Esophagus mucosa (tissue), 1 donor: ENCODE measurements at regions not wholly inside any gene's neighbourhood (a gene's known extent, or its start where the extent isn't known, plus 50 kb on each side); places are given as distances from the start of the nearest gene placed in this dataset.

Experiments used
- ATAC-seq: fragments of 200-7000 bp; cut with Tn5 transposase; one replicate; pipeline ENCODE4 v1.9.1; 2020
- donor health status: DM: yes; HTN: yes; CAD: no.

DNA sequence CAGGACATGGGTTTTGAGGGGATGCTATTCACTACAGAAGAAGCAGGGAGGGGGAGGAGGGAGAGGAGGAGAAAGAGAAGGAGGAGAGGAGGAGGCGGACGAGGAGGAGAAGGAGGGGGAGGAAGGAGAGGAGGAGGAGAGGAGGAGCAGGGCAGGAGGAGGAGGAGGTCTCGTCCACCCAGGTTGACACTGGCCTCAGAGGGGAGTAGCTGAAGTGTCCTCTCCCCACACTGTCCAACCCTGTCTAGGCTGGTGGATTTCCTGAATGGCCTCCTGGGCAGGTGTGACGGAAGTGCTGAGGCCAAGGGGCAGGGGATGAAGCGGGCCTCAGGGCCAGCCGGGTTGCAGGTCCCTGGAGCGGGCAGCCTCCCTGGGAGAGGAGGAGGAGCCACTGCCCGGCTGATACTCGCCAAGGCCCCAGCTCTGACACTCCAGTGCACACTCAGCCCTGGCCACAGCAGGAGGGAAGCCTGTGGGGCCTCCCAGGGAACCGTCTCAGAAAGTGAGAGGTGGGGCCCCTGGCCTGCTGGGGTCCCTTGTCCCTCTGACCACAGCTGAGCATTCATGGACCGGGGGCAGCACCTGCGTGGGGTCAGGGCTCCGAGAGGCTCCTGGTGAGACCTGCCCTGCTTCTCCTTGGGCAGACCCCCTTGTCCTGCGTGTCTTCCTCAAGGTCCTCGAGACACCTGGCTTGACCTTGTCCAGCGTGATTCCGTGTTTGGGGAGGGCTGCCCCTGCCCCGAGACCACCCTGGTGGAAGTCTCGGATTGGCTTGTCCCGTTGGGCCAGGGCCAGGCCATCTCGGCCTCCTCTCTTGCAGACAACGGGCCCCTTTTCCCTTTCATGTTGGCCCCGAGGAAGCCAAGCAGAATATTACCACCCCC lies 200.6 kb upstream of the CIBAR2 start:
- no peak for ATAC-seq

DNA sequence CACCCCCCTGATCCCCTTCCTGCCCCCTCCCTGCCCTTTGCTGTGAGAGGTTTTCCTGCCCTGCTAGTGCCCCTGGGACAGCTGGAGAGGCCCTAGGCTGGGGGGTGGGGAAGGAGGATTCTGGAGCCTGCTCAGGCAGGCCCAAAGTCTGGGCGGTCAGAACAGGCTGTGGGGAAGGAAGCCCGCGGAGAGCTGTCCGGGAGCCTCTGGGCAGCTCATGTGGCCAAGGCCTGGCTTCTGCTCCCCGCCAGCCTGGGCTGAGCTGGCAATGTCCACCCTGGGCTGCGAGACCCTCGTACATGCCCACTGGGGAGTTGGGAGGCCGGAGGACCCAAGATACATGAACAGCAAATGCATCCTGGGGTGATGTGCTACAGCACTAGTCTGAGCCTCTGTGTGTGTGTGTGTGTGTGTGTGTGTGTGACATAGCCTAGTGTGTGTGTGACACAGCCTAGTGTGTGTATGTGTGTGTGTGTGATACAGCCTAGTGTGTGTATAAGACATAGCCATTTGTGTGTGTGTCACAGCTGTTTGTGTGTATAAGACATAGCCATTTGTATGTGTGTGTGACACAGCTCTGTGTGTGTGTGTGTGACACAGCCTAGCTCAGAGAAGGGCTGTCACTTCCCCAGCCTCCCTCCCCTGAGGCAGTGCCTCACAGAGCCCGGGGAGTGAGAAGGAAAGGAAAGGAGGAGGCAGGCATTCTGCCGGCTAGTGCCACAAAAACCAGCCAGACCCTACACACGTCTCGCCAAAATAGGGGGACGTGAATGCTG lies 201.4 kb upstream of the CIBAR2 start:
- ATAC-seq: no peak

DNA sequence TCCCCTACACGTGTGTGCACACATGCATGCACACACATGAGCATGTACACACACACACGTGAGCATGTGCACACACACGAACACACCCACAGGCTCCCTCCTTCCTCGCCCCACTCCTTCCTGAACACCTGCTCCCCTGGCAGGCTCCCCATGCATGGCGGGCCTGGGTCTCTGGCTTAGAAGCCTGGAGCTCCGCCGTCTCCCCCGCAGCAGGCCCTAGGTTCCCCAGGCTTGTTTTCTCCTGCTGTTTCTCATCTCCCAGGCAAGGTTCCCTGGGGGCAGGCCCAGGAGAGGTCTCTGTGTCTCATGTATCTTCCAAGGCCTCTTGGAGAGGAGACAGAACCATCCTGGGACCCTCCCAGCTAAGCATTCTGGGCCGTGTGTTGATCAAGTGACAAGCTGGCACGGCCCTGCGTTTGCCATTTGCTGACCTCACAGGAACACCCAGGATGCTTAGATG lies 202.3 kb upstream of the CIBAR2 start:
- no peak for ATAC-seq

DNA sequence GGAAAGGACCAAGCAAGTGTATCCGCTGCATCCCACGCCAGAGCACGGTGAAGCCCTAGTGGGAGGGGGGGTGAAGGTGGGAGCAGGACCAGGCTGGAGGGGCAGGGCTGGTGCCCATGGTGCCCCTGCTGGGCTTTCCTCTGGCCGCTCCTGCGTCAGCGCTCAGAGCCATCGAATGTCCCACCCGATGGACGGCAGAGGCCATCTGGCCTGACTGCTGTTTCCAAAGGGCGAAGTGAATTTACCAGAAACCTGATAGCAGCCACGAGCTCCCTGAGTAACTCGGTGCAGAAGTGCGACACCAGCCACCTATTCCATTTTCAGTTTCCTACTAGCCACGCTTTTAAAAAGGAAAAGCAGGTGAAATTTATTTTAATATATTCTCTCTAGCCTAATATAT lies 203.6 kb upstream of the CIBAR2 start:
- ATAC-seq: no peak

DNA sequence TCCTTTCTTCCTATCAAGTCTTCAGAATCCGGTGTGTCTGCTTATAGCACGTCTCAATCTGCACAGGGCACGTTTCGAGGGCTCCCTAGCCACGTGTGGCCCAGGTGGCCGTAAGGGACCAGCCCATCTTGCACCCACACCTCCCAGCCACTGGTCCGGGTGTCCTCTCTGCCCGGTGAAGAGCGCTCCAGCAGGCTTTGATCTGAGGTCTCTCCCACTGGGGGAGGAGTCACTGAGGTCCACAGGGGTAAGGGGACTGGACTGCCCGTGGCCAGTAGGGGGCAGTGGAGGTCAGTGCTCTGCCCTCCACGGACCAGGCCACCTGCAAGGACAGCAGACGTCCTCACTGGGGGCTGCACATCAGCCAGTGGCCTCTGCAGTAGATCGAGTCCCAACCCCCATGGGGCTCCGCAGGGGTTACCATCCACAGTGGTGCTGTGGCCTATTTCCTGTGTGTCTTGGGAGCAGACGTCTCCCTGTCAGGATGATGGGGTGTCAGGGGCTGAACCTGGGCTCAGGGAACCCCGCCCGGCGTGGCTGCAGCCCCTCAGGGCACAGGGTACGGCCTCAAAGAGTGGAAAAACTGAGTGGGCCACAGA lies 204.1 kb upstream of the CIBAR2 start:
- peak; percentile 72 for ATAC-seq

DNA sequence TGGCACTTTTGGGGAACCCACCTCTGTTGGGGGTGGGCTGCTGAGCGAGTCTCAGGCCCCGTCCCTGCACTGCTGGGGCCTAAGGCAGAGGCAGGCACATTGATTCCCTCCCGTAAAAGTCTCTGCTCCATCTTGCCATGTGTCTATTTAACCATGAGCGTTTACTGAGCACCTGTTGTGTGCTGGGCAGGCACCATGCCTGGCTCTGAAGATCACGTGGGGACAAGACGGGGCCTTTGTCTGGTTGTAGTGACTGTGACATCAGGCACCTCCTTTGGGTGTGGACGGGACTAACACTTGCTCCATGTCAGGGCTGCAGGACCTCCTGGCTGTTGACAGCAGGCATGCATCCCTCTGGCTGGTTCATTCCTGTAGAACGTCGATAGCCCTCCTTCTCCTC lies 204.7 kb upstream of the CIBAR2 start:
- no peak for ATAC-seq

DNA sequence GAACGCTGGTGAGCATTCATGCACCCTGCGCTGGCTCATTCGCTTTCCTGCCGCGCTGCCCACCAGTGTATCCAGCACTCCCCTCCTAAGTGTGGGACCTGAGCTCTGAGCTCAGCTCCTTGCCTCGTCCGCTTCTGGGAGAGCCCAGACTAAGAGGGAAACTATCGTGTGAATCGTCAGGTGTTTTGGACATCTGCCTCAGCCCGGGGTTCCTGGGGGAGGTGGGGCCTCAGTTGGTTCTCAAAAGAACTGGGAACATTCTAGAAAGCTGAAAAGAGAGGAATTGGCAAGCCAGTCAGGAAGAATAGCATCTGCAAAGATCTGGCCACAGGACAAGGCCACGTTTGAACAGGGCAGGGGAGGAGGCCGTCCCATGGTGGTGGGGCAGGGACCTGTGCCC lies 205.4 kb upstream of the CIBAR2 start:
- no peak for ATAC-seq

DNA sequence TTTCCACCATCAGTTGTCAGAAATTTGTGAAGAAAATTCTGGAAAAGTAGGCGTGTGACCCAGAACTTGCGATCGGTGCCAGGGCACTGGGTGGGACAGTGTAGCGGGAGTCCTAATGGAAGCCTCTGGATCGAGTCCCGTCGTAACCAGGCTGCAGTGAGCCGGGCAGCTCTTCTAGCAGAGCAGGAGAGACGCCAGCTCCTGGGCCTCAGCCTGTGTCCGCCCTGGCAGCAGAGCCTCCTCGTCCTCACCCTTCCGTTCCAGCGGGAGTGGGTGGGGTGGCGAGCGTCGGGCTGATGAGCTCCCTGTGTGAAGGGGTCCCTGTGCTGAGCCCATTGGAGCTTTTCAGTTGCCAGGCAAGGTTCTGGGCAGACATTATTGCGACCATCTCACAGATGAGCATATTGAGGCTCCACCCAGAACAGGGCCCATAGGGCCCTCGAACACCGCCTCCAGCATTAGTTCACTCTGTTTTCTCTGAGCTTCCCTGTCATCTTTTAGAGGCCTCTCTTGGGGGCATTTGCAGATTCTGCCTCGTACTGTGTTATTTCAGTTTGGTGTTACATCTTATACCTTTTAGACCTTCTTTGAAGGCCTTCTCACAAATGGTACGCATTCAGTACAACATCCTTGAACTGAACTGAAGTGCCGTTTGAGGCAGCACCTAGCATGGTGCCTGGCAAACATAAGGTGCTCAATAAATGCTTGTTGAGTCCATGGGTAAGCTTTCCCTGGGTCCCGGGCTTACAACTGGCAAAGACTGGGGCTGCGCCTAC lies 207.1 kb upstream of the CIBAR2 start:
- no peak for ATAC-seq

DNA sequence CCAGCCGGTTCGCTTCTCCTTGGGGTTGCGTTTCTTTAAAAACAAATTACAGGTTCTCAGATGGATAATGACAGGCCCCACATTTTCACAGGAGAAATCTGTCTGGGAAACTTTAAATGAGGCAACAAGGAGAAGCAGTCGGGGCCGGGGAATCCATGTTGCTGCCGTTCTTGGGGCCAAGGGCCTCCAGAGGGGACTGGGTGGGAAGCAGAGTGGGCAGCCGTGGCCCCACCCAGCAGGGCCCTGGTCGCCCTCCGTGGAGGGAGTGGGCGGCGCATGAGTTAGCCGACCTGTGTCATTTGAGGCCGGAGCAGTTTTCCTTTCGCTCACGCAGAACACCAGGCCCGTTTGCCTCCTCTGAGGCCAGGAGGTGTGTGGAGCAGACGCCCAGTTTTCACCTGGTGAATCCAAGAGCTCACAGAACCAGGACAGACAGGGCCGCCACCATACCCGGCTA lies 207.7 kb upstream of the CIBAR2 start:
- ATAC-seq: no peak

DNA sequence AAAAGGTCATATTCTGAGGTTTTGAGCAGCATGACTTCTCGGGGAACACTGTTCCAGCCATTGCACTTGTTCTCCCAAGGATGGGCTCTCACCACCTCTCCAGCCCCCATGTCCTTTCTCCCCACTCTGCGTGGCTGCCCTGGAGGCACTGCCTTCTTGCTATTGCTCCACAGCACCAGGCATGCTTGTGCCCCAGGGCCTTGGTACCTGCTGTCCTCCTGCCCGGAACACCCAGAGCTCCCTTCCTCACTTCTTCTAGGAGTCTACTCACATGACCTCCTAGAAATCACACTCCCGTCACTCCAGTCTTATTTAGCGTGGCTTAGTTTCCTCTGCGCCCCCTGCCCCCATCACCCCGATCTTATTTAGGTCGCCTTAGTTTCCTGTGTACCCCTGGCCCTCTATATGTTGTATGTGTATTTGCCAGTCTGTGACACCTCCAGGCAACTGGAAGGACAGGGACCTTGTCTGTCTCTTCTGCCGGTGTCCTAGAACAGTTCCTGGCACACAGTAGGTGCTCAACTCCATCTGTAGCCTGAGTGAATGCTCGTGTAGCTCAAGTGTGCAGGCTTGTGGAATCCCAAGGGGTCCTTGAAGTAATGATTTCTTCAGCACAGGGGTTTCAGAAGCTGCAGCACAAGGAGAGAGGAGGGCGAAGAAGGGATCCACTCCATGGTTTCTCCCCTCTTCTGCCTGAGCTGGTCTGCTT lies 208.6 kb upstream of the CIBAR2 start:
- ATAC-seq: no peak

DNA sequence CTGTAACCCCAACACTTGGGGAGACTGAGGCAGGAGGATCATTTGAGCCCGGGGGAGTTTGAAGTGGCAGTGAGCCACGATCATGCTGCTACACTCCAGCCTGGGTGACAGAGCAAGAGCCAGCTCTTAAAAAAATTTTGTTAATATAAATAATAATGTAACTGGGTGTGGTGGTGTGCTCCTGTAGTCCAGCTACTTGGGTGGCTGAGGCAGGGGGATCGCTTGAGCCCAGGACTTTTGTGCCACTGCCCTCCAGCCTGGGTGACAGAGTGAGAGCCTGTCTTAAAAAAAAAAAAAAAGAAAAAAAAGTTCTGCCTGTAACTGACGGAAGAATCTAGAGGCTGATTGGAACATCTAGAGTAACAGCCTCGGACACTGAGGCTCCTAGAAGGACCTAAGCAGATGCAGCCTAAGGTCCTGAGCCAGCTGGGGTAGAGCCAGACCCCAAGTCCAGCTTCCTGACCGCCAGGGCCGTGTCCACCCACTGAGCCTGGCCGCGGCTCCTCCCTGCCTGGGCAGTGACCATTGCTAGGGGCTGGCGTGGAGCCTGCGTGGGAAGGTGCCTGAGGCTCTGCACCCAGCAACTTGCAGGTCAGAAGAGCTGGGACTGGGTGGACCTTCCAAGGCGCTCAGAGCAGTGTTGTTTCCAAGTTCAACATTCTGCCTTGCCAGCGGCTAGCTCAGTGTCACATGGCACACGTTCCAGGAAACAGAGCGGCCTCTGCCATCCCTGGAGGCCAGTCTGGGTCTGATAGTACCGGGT lies 209.4 kb upstream of the CIBAR2 start:
- peak; percentile 61 for ATAC-seq

DNA sequence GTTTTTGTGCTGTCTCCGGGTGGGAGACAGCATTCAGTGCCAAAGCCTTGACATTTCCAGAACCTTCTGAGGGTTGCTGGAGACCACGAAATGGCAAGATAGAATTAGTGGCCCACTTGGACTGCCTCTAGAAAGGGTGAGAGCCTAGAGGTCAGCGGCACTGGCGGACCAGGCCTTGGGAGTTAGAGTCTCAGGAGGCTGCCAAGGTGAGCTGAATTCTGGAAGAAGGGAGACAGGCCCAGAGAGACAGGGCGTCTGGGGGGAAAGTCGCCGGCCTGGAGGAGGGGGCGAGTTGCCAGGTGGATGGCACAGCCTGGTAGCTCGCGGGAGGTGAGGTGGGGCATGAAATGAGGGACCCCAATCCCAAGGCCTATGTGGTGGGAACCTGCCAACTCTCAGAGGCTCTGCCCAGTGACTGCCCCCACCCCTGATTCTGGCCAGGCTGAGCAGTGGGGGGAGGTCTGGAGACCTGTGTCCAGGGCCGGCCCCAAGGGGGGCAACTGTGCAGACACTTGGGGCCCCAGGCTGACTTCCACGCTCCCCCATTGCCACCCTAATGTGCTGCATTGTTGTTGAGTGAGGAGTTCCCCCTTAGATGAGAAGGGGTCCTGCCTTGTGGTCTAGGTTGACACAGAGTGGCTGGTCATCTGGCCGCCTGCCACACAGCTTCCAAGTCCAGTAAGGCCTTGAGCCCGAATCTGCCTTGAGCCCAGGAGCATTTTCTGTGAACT lies 211.1 kb upstream of the CIBAR2 start:
- no peak for ATAC-seq

DNA sequence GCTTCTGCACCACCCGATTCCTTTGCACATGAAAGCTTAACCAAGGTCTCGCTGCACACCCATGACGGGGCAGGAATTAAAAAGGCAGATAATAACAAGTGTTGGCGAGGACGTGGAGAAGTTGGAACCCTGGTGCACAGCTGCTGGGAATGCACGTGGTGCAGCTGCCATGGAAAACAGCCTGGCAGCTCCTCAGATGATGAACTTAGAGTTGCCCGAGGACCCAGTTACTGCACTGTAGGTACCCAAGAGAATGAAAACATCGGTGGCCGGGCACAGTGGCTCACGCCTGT lies 211.6 kb upstream of the CIBAR2 start:
- no peak for ATAC-seq

DNA sequence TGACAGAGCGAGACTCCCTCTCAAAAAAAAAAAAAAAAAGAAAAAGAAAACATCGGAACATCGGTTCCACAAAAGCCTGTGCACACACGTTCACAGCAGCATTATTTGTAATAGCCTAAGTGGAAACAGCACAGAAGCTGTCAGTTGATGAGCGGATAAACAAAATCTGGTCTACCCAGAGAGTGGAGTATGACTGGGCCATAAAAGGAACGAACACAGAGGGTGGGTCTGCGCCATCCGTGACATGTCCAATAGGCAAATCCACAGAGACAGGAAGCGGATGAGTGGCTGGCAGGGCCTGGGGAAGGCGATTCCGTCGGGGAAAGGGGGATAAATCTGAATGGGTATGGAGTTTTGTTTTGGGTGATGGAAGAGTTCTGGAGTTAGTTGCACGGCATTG lies 212.2 kb upstream of the CIBAR2 start:
- ATAC-seq: no peak

DNA sequence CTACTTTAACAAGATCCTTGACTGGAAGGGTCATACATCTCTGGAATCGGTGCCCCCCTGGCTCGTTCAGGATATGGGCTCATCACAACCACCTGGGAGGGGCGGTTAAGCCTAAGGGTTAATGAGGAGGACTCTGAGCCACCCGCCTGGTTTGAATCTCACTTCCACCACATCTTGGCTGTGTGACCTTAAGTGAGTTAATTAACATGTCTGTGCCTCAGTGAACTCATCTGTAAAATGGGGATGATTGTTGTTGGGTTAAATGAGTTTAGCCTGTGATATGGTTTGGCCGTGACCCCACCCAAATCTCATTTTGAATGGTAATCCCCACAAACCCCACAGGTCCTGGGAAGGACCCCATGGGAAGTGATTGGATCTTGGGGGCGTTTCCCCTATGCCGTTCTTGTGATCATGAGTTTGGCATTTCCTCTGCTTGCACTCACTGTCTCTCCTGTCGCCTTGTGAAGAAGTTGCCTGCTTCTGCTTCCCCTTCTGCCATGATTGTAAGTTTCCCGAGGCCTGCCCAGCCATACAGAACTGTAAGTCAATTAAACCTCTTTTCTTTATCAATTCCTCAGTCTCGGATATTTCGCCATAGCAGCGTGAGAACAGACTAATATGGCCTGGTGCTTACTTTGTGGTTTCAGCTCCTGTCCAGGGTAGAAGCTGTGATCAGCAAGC lies 214.0 kb upstream of the CIBAR2 start:
- ATAC-seq: no peak

DNA sequence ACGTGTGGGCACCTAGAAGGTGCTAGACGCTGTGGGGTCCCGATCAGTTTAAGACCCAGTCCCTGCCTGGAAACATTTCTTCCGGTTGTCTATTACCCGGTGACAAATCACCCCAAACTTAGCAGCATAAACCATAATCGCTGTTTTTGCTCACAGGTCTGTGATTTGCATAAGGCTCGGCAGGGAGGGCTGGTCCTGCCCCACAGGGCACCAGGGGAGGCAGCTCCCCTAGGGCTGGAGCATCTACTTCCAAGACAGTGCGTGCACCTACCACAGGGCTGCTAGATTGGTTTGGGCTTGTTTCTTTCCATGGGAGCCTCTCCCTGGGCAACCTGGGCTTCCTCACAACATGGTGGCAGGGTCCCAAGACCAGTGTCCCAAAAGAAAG lies 214.5 kb upstream of the CIBAR2 start:
- ATAC-seq: no peak

DNA sequence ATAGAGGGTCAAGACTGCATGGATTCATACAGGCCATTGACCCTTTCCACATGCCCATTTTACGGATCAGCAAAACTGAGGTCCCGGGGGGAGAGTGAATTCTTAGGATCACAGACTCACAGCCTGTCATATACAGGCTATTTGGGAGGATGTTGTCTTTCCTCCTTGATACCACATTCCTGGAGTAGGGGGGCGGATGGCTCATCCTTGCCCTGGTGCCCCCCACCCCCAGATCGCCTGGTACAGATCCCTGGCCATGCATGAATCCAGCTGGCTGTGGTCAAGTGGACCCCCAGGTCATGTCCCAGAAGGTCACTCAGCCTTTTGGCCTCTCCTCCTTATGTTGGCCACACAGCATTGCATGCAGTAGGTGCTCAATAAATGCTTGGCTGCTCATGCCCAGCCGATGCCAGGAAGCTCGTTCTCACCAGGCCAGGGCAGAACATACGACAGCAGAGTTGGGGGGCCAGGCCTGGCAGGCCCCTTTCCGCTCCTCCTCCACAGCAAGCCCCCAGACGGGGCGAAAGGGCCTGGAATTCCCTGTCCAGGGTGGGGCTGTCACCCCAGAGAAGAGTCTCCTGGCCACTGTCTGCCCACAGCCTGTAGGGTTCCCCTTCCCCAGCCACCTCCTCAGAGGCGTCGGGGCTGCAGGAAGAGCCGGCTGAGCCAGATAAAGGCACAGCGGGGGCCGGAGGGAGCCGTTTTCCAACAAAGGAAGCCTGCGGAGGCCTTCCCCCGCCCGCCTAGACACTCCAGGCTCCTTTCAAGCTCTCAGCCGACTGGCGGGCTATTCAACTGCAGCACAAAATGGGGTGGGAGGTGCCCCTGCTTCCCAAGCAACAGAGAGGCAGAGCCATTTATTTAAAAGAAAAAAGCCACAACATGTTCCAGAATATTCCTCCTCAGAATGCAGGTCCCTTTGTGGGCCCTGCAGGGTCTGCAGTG lies 215.7 kb upstream of the CIBAR2 start:
- no peak for ATAC-seq

DNA sequence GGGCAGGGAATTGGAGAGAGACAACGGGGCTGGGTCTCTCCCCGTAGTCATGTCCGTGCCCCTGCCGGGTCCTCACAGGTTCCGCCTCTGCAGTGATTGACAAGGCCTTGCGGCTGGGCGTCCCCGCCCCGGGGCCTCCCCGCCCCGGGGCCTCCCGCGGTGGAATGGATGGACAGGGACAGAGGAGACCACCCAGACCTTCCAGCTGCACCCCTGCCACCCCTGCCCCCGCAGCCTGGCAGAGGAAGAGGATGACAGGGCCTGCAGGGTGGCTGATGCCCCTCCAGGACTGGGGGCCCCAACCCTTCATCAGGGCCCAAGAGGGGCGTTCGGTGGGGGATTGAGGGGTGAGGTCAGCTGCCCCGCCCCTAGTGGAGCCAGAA lies 216.4 kb upstream of the CIBAR2 start:
- ATAC-seq: no peak
